GM19395 (cell line): ENCODE measurements at regions not wholly inside any gene's neighbourhood (a gene's known extent, or its start where the extent isn't known, plus 50 kb on each side); places are given as distances from the start of the nearest gene placed in this dataset.
"Not testable (repeated sequence)": the region's sequence is repeated elsewhere in the genome, so short reads cannot be mapped to it uniquely, and the experiment has no call there.

Source experiments
- ATAC-seq: cut with Tn5 transposase; IDR thresholded peaks from one replicate; pipeline ENCODE4 v1.9.1; 2021; ENCODE audit warnings: mild to moderate bottlenecking, moderate library complexity; ENCODE audit not compliant: unreplicated experiment

DNA sequence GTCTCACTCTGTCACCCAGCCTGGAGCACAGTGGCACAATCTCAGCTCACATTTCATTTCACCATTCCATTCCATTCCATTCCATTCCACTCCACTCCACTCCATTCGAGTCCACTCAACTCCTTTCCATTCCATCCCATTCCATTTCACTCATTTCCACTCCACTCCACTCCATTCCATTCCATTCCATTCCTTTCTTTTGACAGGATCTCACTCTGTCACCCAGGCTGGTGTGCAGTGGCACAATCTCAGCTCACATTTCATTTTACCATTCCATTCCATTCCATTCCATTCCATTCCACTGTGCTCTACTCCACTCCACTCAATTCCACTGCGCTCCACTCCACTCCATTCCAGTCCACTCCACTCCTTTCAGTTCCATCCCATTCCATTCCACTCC lies 639.6 kb downstream of the TP53TG3F start:
- not testable (repeated sequence) for ATAC-seq
